Testis (tissue), 2 donors: ENCODE measurements at regions not wholly inside any gene's neighbourhood (a gene's known extent, or its start where the extent isn't known, plus 50 kb on each side); places are given as distances from the start of the nearest gene placed in this dataset.

Experiments used
- DNase-seq: peaks from one replicate; pipeline ENCODE4 v3.0.0-alpha.2; 2019
- H3K27ac ChIP-seq, 2 donors: fragments of 200-600 bp; sonication (generic); one replicate each; pipeline ENCODE4 v1.5.1; 2019
- H3K27me3 ChIP-seq: fragments of 200-600 bp; sonication (generic); one replicate; pipeline ENCODE4 v1.5.1; 2019
- H3K36me3 ChIP-seq: fragments of 200-600 bp; sonication (generic); one replicate; pipeline ENCODE4 v1.5.1; 2017; ENCODE audit warnings: low read depth; ENCODE audit errors: missing control alignments
- H3K4me1 ChIP-seq: fragments of 200-600 bp; sonication (generic); one replicate; pipeline ENCODE4 v1.5.1; 2019
- H3K4me3 ChIP-seq, 2 donors: fragments of 200-600 bp; sonication (generic); one replicate each; pipeline ENCODE4 v1.5.1; 2017 to 2019
- H3K9me3 ChIP-seq: fragments of 200-600 bp; sonication (generic); one replicate; pipeline ENCODE4 v1.5.1; 2017
- POLR2A ChIP-seq: fragments of 450-650 bp; IDR thresholded peaks from one replicate; pipeline ENCODE4 v1.6.1; 2017; ENCODE audit warnings: antibody characterized with exemption, mild to moderate bottlenecking, moderate library complexity
- WGBS, 2 donors: methylation state at CpG; one replicate each; pipeline ENCODE4 v1.1.5; 2018; 5-methylcytosine and 5-hydroxymethylcytosine counted together
- intact Hi-C: fragments of 100-400 bp; cut with DNase I; formaldehyde crosslinking; loops from one replicate; pipeline ENCODE4 v1.15.1; 2023; ENCODE audit warnings: low total_unique reads
- TF ChIP-seq, protein P1 (sequence below), 3 experiments: fragments of 450-650 bp in 2 of 3; fragments of 200-600 bp in 1 of 3; sonication (generic) in 1 of 3; IDR thresholded peaks; one replicate each; pipeline ENCODE4 v1.5.1; 2016 to 2019; ENCODE audit warnings: antibody characterized with exemption in 3 of 3, mild to moderate bottlenecking in 2 of 3, moderate library complexity in 1 of 3

DNA sequence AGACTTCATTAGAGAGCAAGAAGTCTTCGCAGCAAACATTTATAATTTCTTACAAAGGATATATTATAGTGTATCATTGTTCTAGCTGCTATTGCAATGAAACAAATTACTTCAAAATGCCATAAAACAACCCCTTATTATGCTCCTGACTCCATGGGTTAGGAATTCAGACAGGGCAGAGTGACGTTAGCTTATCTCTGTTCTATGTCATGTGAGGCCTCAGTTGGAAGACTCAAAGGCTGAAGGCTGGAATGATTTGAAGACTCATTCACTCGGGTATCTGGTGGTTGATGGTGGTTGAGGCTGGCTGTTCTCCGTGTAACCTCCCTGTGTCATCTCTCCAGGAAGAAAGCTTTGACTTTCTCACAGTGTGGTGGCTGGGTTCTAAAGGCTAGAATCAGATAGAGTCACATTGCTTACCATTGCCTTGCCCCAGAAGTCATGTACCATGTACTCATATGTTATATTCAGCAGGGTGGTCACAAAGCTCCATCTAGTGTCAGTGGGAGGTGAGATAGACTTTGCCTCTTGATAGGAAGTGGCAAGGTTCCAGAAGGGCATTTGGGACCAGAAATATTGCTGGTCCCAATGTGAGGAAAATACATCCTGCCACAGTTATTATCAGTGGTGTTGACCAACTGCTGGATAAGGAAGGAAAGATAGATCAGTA lies 226.9 kb downstream of the TMEM38B start:
- Histone ChIP-seq H3K4me3 (no peak overlapping the region), H3K27me3 (no peaks in the 10 kb centered on the region), H3K9me3 (no peaks in the 10 kb centered on the region), H3K27ac (no peak overlapping the region), H3K4me1 (no peaks in the 10 kb centered on the region), H3K36me3 (no peaks in the 10 kb centered on the region)
- DNase-seq, result no peak
- 41 to 62% methylated on average over 4 of the region's 4 CpGs for WGBS, 2 donors
- intact Hi-C loops, result no loop called here
- no peak for TF ChIP-seq POLR2A
- TF ChIP-seq, protein P1, sequence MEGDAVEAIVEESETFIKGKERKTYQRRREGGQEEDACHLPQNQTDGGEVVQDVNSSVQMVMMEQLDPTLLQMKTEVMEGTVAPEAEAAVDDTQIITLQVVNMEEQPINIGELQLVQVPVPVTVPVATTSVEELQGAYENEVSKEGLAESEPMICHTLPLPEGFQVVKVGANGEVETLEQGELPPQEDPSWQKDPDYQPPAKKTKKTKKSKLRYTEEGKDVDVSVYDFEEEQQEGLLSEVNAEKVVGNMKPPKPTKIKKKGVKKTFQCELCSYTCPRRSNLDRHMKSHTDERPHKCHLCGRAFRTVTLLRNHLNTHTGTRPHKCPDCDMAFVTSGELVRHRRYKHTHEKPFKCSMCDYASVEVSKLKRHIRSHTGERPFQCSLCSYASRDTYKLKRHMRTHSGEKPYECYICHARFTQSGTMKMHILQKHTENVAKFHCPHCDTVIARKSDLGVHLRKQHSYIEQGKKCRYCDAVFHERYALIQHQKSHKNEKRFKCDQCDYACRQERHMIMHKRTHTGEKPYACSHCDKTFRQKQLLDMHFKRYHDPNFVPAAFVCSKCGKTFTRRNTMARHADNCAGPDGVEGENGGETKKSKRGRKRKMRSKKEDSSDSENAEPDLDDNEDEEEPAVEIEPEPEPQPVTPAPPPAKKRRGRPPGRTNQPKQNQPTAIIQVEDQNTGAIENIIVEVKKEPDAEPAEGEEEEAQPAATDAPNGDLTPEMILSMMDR (IDR thresholded peaks at IDR 0.05), result no peak

DNA sequence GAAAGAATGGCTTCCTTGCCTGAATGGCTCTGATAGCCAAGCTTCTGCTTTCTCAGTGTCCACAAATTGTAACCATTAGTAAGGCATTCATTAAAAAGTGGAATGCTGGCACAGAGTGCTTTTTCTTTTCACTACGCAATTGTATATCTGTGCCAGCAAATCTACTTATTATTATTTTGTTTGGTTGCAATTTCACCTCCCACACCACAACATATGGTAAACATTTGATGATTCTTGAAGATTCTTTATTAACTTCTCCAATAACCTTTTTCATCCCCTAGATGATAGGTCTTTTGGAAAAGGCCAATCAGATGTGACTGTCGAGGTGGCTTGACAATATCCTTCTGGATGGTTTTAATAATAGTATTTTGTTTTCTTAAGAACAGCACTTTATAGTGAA lies 234.1 kb downstream of the TMEM38B start:
- H3K9me3 ChIP-seq, result no peaks in the 10 kb centered on the region
- H3K27ac ChIP-seq, result no peak overlapping the region
- DNase-seq, result no peak
- TF ChIP-seq, protein P1 (IDR thresholded peaks at IDR 0.05), result no peak
- no peak for TF ChIP-seq POLR2A
- intact Hi-C loops, result no loop called here
- no peaks in the 10 kb centered on the region for H3K4me1 ChIP-seq
- H3K36me3 ChIP-seq, result no peaks in the 10 kb centered on the region
- 71 to 88% methylated on average over 2 of the region's 2 CpGs for WGBS, 2 donors
- H3K27me3 ChIP-seq, result no peaks in the 10 kb centered on the region
- H3K4me3 ChIP-seq, result no peak overlapping the region

DNA sequence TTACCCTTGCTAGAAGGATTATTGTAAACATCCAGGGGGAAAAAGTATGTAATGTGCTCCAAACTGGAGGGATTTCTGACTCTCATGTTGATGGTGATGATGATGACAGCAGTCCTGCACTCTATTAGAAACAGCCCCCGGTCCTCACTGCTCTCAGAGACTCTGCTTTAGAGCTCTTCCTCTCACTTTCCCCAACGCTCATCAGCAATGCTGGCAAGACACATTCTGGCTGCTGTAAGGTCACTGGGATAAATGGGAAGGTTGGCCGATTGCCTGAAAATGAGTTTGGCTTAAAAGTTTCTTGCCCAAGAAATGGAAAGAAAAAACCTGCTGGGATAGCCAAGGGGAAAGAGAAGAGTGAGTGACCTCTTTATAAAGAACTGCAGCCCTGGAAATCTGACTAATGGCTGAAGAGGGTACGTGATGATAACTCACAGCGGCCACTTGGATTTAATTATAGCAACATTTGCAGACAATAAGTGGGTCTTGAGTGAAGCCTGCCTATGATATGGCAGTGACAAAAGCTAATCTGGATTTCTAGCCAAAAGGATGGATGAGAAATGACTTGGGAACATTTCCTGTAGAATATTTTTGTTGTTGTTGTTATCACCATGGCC lies 235.8 kb downstream of the TMEM38B start:
- TF ChIP-seq, protein P1 (IDR thresholded peaks at IDR 0.05), result no peak
- no peak for TF ChIP-seq POLR2A
- intact Hi-C loops, result no loop called here
- WGBS, 2 donors, result 56 to 63% methylated on average over 5 of the region's 5 CpGs

DNA sequence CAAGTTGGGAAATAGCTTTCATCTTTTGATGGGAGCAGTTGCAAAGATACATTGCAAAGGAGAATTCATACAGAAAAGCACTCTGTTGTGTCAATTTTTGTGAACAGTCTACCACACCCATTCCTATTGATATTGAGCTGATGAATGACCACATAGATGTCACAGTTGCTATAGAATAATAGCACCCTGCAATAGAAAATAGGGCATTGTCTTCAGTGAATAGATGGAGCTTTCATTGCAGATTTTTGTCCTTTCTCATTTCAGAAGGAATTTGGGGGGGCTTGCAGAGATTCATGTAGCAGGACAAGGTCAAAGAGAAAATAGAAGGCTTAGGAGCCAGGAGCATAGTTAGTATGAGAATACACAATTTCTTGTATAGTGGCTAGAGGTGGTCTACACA lies 237.9 kb downstream of the TMEM38B start:
- Histone ChIP-seq H3K27ac (no peak overlapping the region), H3K4me1 (no peaks in the 10 kb centered on the region), H3K4me3 (no peak overlapping the region), H3K9me3 (no peaks in the 10 kb centered on the region), H3K27me3 (no peaks in the 10 kb centered on the region), H3K36me3 (no peaks in the 10 kb centered on the region)
- no peak for DNase-seq
- TF ChIP-seq, protein P1 (IDR thresholded peaks at IDR 0.05), result no peak
- no peak for TF ChIP-seq POLR2A
- intact Hi-C loops, result no loop called here

More for the DNA sequence above, 235.8 kb downstream of the TMEM38B start:
- Histone ChIP-seq H3K4me3 (no peak overlapping the region), H3K27ac (no peak overlapping the region), H3K27me3 (no peaks in the 10 kb centered on the region), H3K36me3 (no peaks in the 10 kb centered on the region), H3K4me1 (no peaks in the 10 kb centered on the region), H3K9me3 (no peaks in the 10 kb centered on the region)
- peak; percentile 16 for DNase-seq

DNA sequence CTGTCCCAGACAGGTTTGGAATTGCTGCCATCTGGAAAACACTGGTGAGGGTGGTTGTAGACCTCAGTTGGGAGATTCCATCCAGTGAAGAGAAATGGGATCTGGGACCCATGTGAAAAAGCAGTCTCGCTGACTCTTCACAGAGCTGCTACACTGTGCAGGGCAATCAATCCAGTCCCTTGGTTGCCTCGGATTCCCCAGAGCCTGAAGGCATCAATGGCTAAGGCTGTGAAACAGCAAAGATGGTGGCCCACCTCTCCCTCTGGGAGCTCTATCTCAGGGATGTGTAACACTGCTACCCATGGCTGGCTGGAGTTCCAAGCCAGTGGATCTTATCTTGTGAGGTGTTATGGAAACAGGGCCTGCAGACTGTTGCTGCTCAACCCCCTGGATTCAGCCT lies 256.1 kb downstream of the TMEM38B start:
- Histone ChIP-seq H3K27ac (no peak overlapping the region), H3K4me3 (no peak overlapping the region), H3K27me3 (no peaks in the 10 kb centered on the region), H3K36me3 (no peaks in the 10 kb centered on the region), H3K4me1 (no peaks in the 10 kb centered on the region), H3K9me3 (no peaks in the 10 kb centered on the region)
- no peak for TF ChIP-seq POLR2A
- intact Hi-C loops, result no loop called here
- no peak for DNase-seq
- WGBS, 2 donors, result 83% methylated on average over 2 of the region's 2 CpGs; no CpG with 5 or more reads in 1 of the 2 donors
